AG10803 (cell line): ENCODE measurements at regions not wholly inside any gene's neighbourhood (a gene's known extent, or its start where the extent isn't known, plus 50 kb on each side); places are given as distances from the start of the nearest gene placed in this dataset.

Experiments used
- DNase-seq: peaks from one replicate; pipeline ENCODE4 v3.0.0; 2010; ENCODE audit warnings: low read depth
- H3K4me3 ChIP-seq: 2 replicates; pipeline ENCODE4 v1.5.1; 2011; ENCODE audit warnings: mild to moderate bottlenecking, low read length, control low read depth
- CTCF ChIP-seq: conservative IDR thresholded peaks from 2 replicates; pipeline ENCODE4 v1.5.1; 2011; ENCODE audit warnings: mild to moderate bottlenecking, low read length, control low read depth, inconsistent platforms

DNA sequence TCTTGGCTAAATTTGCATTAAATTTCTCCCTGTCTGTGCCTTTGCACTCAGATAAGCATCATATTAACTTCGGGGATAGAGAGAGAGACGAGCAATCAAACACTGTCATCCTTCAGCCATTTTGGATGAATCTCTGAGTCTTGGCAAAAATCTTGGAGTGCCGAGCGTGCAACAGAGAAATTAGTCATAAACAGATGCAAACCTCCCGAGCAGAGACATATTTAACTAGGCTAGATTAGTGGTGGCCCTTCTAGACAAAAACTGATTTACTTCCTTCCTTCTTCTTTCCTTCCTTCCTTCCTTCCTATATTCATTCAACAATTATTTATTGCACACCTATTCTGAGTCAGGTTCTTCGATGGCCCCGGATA, 114.4 kb upstream of the BLID start:
- no peak overlapping the region for H3K4me3 ChIP-seq
- TF ChIP-seq CTCF: no peak
- peak; percentile 78 for DNase-seq

DNA sequence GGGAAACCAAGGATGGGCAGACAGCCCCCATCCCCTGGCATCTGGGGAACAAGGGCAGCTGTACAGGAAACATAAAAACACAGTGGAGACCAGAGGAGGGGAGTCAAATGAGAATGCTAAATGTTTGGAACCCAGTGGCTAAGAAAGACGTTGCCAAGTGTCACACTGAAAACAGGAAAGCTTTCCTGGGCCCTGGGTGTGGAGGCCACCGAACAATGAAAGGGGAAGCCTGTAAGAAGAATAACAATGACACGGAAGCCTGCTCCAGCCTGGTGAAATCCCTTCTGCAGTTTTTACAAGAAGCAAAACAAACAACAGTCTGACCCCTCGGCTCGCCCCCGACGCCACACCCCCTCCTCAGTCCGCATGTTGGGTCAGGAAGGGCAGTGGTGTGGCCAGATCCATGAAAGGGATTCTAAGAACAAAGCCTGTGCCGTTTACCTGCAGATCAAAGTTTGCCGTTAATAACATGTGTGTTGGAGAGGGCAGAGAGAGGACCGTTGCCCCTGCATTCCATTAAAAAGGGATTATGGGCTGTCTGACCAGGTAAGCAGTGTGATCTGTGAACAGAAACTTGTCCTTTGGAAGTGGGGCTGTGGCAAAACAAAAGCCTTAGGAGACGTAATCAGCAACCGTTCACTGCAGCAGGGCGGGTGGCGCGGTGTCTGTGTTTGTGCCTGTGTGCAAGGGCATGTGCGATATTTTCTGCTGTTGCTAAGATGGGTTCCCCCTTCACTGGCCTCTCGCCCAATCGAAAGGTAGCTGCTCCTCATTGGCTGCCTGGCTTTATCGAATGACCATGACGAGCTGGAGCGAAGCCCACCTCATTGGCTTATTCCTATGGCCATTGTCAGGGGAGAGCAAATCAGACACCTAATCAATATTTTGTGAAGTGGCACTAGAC, 113.7 kb upstream of the BLID start:
- peak; percentile 18 for DNase-seq
- H3K4me3 ChIP-seq: no peak overlapping the region
- TF ChIP-seq CTCF: no peak

DNA sequence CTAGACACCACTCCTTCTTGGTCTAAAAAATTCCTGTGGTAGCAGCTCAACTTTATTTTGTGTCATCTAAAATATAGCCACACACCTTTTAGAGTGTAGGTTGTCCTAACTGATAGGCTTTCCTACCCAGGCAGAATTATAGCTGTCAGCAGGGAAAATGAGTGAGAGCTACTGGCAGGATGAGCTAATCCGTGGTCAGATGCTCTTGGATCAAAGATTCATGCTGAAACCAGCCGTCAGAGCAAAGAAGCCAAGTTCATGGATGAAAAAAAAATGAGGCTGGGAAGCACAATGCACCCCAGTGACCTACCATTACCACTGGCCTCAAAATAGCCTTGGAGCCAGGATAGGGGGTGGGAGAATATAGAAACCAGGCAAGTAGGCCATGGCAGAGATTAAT, 113.1 kb upstream of the BLID start:
- DNase-seq: peak; percentile 97
- H3K4me3 ChIP-seq: no peak overlapping the region
- no peak for TF ChIP-seq CTCF

DNA sequence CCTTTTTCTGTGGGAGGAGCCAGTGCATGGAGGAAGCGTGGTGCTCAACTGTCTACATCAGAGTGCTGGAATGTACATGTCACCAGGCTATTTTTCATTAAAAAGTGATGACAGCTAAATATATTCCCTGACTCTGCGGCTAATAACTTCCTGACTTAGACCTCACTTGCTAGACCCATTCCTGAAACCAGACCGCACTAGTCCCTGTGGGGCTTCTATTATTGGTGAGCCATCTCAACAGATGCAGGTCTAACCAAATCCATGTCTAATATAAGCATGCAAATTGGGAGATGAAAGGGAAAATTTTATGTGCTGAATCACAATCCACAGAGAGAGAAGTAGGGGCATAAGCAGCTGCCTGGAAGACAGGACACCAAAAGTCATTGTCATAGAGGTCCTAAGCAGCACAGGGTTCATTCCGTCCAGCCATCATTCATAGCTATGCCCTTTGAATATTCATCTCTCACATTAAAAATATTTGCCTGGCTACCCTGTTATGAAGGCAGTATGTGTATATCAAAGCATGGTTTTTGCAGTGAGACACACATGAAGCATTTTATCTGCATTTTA, 110.9 kb upstream of the BLID start:
- H3K4me3 ChIP-seq: no peak overlapping the region
- no peak for TF ChIP-seq CTCF
- peak; percentile 97 for DNase-seq

DNA sequence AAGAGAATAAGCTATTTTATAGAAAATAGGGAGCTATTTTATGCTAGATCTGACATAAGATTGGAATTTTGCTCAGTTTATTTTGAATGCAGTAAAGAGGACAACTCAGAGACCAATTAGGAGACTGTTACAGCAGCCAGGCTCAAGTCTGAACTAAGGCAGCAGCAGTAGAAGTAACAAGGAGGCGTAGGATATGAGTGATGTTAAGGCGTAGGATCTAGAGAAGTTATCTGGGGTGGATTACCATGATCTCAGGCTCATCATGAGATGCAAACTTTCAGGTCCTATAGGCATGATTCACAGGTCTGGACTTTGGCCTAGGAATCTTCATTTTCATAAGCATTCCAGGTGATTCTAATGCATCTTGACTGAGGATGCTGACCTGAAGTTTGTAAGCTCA, 108.9 kb upstream of the BLID start:
- H3K4me3 ChIP-seq: no peak overlapping the region
- DNase-seq: no peak
- no peak for TF ChIP-seq CTCF

GRCh38 chr11:122220321-122220720, 104.3 kb upstream of the BLID start:
- DNase-seq: peak; percentile 57
- H3K4me3 ChIP-seq: no peak overlapping the region
- no peak for TF ChIP-seq CTCF

- no peak for DNase-seq
- no peak for TF ChIP-seq CTCF
- H3K4me3 ChIP-seq: no peak overlapping the region
Measured at GRCh38 chr11:122219791-122220190, 103.8 kb upstream of the BLID start.
